Activated naive CD4-positive, alpha-beta T cell treated with anti-CD3 and anti-CD28 coated beads, Interleukin-2, amount 10 ng/mL, durations not matched to agents 7 days and 5 days (primary cell): ENCODE measurements at regions not wholly inside any gene's neighbourhood (a gene's known extent, or its start where the extent isn't known, plus 50 kb on each side); places are given as distances from the start of the nearest gene placed in this dataset.

Experiments used
- CTCF ChIA-PET: fragments of 350-600 bp; sonication (Branson Sonifier 250); formaldehyde crosslinking; loops from one replicate; lab custom pipeline; 2021; ENCODE audit warnings: antibody characterized with exemption; lab: Charles Lee
- DNase-seq: peaks from one replicate; pipeline ENCODE4 v3.0.0-alpha.2; 2020
- H3K27ac Mint-ChIP-seq: one replicate; pipeline ENCODE4 v1.8.0; 2021; ENCODE audit warnings: mild to moderate bottlenecking, moderate library complexity, mixed read lengths
- H3K27me3 Mint-ChIP-seq: one replicate; pipeline ENCODE4 v1.8.0; 2021; ENCODE audit warnings: mild to moderate bottlenecking, mixed read lengths
- H3K36me3 Mint-ChIP-seq: one replicate; pipeline ENCODE4 v1.8.0; 2021; ENCODE audit warnings: mixed read lengths
- H3K4me1 Mint-ChIP-seq: one replicate; pipeline ENCODE4 v1.8.0; 2021; ENCODE audit warnings: mixed read lengths
- H3K4me3 Mint-ChIP-seq: one replicate; pipeline ENCODE4 v1.8.0; 2021; ENCODE audit warnings: mild to moderate bottlenecking, moderate library complexity, mixed read lengths
- H3K9me3 Mint-ChIP-seq: one replicate; pipeline ENCODE4 v1.8.0; 2021; ENCODE audit warnings: mixed read lengths

GRCh38 chr4:129377131-129377845 is 281.3 kb downstream of the C4orf33 start:
- Mint-ChIP-seq H3K36me3 (no peaks in the 10 kb centered on the region), H3K9me3 (no peaks in the 10 kb centered on the region), H3K4me3 (no peak overlapping the region), H3K27ac (no peak overlapping the region), H3K4me1 (no peaks in the 10 kb centered on the region), H3K27me3 (peaks cover 4% of the 10 kb centered on the region)
- DNase-seq = no peak
- CTCF ChIA-PET = no interaction called here

- CTCF ChIA-PET = no interaction called here
- no peak for DNase-seq
- no peaks in the 10 kb centered on the region for H3K4me1 Mint-ChIP-seq
Observed at GRCh38 chr4:129378364-129378763, 282.4 kb downstream of the C4orf33 start.

GRCh38 chr4:129379429-129379828 is 283.5 kb downstream of the C4orf33 start:
- DNase-seq = no peak
- CTCF ChIA-PET = no interaction called here
- H3K27me3 Mint-ChIP-seq = peaks cover 4% of the 10 kb centered on the region
- no peak overlapping the region for H3K4me3 Mint-ChIP-seq
- no peaks in the 10 kb centered on the region for H3K36me3 Mint-ChIP-seq
- H3K4me1 Mint-ChIP-seq = no peaks in the 10 kb centered on the region
- H3K27ac Mint-ChIP-seq = no peak overlapping the region
- no peaks in the 10 kb centered on the region for H3K9me3 Mint-ChIP-seq

More at GRCh38 chr4:129378364-129378763, 282.4 kb downstream of the C4orf33 start:
- Mint-ChIP-seq H3K36me3 (no peaks in the 10 kb centered on the region), H3K27ac (no peak overlapping the region), H3K9me3 (no peaks in the 10 kb centered on the region), H3K27me3 (peaks cover 4% of the 10 kb centered on the region), H3K4me3 (no peak overlapping the region)

GRCh38 chr4:129384974-129385373 is 289.0 kb downstream of the C4orf33 start:
- H3K4me1 Mint-ChIP-seq = no peaks in the 10 kb centered on the region
- no peak overlapping the region for H3K27ac Mint-ChIP-seq
- H3K9me3 Mint-ChIP-seq = no peaks in the 10 kb centered on the region
- CTCF ChIA-PET = no interaction called here
- no peaks in the 10 kb centered on the region for H3K36me3 Mint-ChIP-seq
- peaks cover 4% of the 10 kb centered on the region for H3K27me3 Mint-ChIP-seq
- no peak overlapping the region for H3K4me3 Mint-ChIP-seq
- no peak for DNase-seq

- CTCF ChIA-PET = no interaction called here
- no peaks in the 10 kb centered on the region for H3K36me3 Mint-ChIP-seq
- no peaks in the 10 kb centered on the region for H3K27me3 Mint-ChIP-seq
- H3K9me3 Mint-ChIP-seq = no peaks in the 10 kb centered on the region
- no peak overlapping the region for H3K4me3 Mint-ChIP-seq
- H3K27ac Mint-ChIP-seq = no peak overlapping the region
- no peaks in the 10 kb centered on the region for H3K4me1 Mint-ChIP-seq
- no peak for DNase-seq
Observed at GRCh38 chr4:129387666-129388065, 291.7 kb downstream of the C4orf33 start.

GRCh38 chr4:129393976-129394375 is 298.0 kb downstream of the C4orf33 start:
- H3K36me3 Mint-ChIP-seq = no peaks in the 10 kb centered on the region
- H3K4me3 Mint-ChIP-seq = no peak overlapping the region
- no peaks in the 10 kb centered on the region for H3K27me3 Mint-ChIP-seq
- no peak for DNase-seq
- no peak overlapping the region for H3K27ac Mint-ChIP-seq
- CTCF ChIA-PET = no interaction called here
- peaks cover under 1% of the 10 kb centered on the region for H3K9me3 Mint-ChIP-seq
- no peaks in the 10 kb centered on the region for H3K4me1 Mint-ChIP-seq

- no peak overlapping the region for H3K27ac Mint-ChIP-seq
- no peaks in the 10 kb centered on the region for H3K36me3 Mint-ChIP-seq
- H3K27me3 Mint-ChIP-seq = no peaks in the 10 kb centered on the region
- no peak for DNase-seq
- CTCF ChIA-PET = no interaction called here
- peaks cover 5% of the 10 kb centered on the region for H3K9me3 Mint-ChIP-seq
- H3K4me3 Mint-ChIP-seq = no peak overlapping the region
- no peaks in the 10 kb centered on the region for H3K4me1 Mint-ChIP-seq
Observed at GRCh38 chr4:129394635-129395034, 298.7 kb downstream of the C4orf33 start.

GRCh38 chr4:129403848-129404247 is 307.9 kb downstream of the C4orf33 start:
- CTCF ChIA-PET = no interaction called here
- DNase-seq = no peak
- H3K27ac Mint-ChIP-seq = no peak overlapping the region
- H3K4me3 Mint-ChIP-seq = no peak overlapping the region
- H3K27me3 Mint-ChIP-seq = no peaks in the 10 kb centered on the region
- H3K9me3 Mint-ChIP-seq = peaks cover 5% of the 10 kb centered on the region
- H3K36me3 Mint-ChIP-seq = no peaks in the 10 kb centered on the region
- H3K4me1 Mint-ChIP-seq = no peaks in the 10 kb centered on the region

GRCh38 chr4:129410115-129410514 is 314.2 kb downstream of the C4orf33 start:
- no peak for DNase-seq
- H3K4me3 Mint-ChIP-seq = no peak overlapping the region
- no peaks in the 10 kb centered on the region for H3K9me3 Mint-ChIP-seq
- CTCF ChIA-PET = no interaction called here
- H3K27ac Mint-ChIP-seq = no peak overlapping the region
- no peaks in the 10 kb centered on the region for H3K27me3 Mint-ChIP-seq
- no peaks in the 10 kb centered on the region for H3K36me3 Mint-ChIP-seq
- H3K4me1 Mint-ChIP-seq = no peaks in the 10 kb centered on the region

- no peak for DNase-seq
- no peak overlapping the region for H3K4me3 Mint-ChIP-seq
- H3K9me3 Mint-ChIP-seq = no peaks in the 10 kb centered on the region
- no peaks in the 10 kb centered on the region for H3K27me3 Mint-ChIP-seq
- H3K27ac Mint-ChIP-seq = no peak overlapping the region
- H3K4me1 Mint-ChIP-seq = no peaks in the 10 kb centered on the region
- H3K36me3 Mint-ChIP-seq = no peaks in the 10 kb centered on the region
- CTCF ChIA-PET = no interaction called here
Observed at GRCh38 chr4:129415004-129415403, 319.1 kb downstream of the C4orf33 start.

- no peaks in the 10 kb centered on the region for H3K36me3 Mint-ChIP-seq
- CTCF ChIA-PET = no interaction called here
- DNase-seq = no peak
- no peaks in the 10 kb centered on the region for H3K4me1 Mint-ChIP-seq
- no peak overlapping the region for H3K4me3 Mint-ChIP-seq
- H3K9me3 Mint-ChIP-seq = no peaks in the 10 kb centered on the region
- no peak overlapping the region for H3K27ac Mint-ChIP-seq
- no peaks in the 10 kb centered on the region for H3K27me3 Mint-ChIP-seq
Observed at GRCh38 chr4:129420637-129421036, 324.7 kb downstream of the C4orf33 start.

- H3K9me3 Mint-ChIP-seq = no peaks in the 10 kb centered on the region
- no peaks in the 10 kb centered on the region for H3K4me1 Mint-ChIP-seq
- H3K36me3 Mint-ChIP-seq = no peaks in the 10 kb centered on the region
- H3K27me3 Mint-ChIP-seq = no peaks in the 10 kb centered on the region
- no peak for DNase-seq
- no peak overlapping the region for H3K27ac Mint-ChIP-seq
- H3K4me3 Mint-ChIP-seq = no peak overlapping the region
- CTCF ChIA-PET = no interaction called here
Observed at GRCh38 chr4:129422277-129422676, 326.3 kb downstream of the C4orf33 start.

- DNase-seq = no peak
- CTCF ChIA-PET = interaction anchor here (0.6 kb wide), 1 partner anchor 66 kb away, joined by 4 read pairs; no protein-coding TSS in a partner anchor
- no peaks in the 10 kb centered on the region for H3K36me3 Mint-ChIP-seq
- H3K27ac Mint-ChIP-seq = no peak overlapping the region
- no peak overlapping the region for H3K4me3 Mint-ChIP-seq
- no peaks in the 10 kb centered on the region for H3K9me3 Mint-ChIP-seq
- H3K27me3 Mint-ChIP-seq = no peaks in the 10 kb centered on the region
- no peaks in the 10 kb centered on the region for H3K4me1 Mint-ChIP-seq
Observed at GRCh38 chr4:129428454-129428853, 332.5 kb downstream of the C4orf33 start.

- no peaks in the 10 kb centered on the region for H3K9me3 Mint-ChIP-seq
- no peak overlapping the region for H3K4me3 Mint-ChIP-seq
- no peak overlapping the region for H3K27ac Mint-ChIP-seq
- no peaks in the 10 kb centered on the region for H3K27me3 Mint-ChIP-seq
- CTCF ChIA-PET = no interaction called here
- no peaks in the 10 kb centered on the region for H3K4me1 Mint-ChIP-seq
- no peaks in the 10 kb centered on the region for H3K36me3 Mint-ChIP-seq
- no peak for DNase-seq
Observed at GRCh38 chr4:129429581-129430320, 333.8 kb downstream of the C4orf33 start.

GRCh38 chr4:129437347-129437746 is 341.4 kb downstream of the C4orf33 start:
- Mint-ChIP-seq H3K4me1 (no peaks in the 10 kb centered on the region), H3K9me3 (no peaks in the 10 kb centered on the region), H3K27ac (no peak overlapping the region), H3K36me3 (no peaks in the 10 kb centered on the region), H3K4me3 (no peak overlapping the region), H3K27me3 (no peaks in the 10 kb centered on the region)
- DNase-seq = no peak
- CTCF ChIA-PET = no interaction called here
